Adipocyte (in vitro differentiated cells): ENCODE measurements at regions not wholly inside any gene's neighbourhood (a gene's known extent, or its start where the extent isn't known, plus 50 kb on each side); places are given as distances from the start of the nearest gene placed in this dataset.
"Not testable (repeated sequence)": the region's sequence is repeated elsewhere in the genome, so short reads cannot be mapped to it uniquely, and the experiment has no call there.

Experiments used
- DNase-seq: peaks from one replicate; pipeline ENCODE4 v3.0.0-alpha.2; 2015; ENCODE audit warnings: low read depth
- H3K27me3 ChIP-seq: replicated peaks from 2 replicates; pipeline ENCODE4 v1.7.0; 2013; ENCODE audit warnings: mild to moderate bottlenecking, low read length, moderate library complexity; ENCODE audit not compliant: control insufficient read depth, insufficient read depth
- H3K36me3 ChIP-seq: 2 replicates; pipeline ENCODE4 v1.7.0; 2013; ENCODE audit warnings: low read length, mild to moderate bottlenecking, moderate library complexity; ENCODE audit not compliant: control insufficient read depth, insufficient read depth, severe bottlenecking
- H3K4me1 ChIP-seq: 2 replicates; pipeline ENCODE4 v1.7.0; 2013; ENCODE audit warnings: mild to moderate bottlenecking, low read length, moderate library complexity; ENCODE audit not compliant: control insufficient read depth, insufficient read depth
- H3K4me3 ChIP-seq: 2 replicates; pipeline ENCODE4 v1.7.0; 2013; ENCODE audit warnings: mild to moderate bottlenecking, low read length, moderate library complexity
- H3K9ac ChIP-seq: 2 replicates; pipeline ENCODE4 v1.7.0; 2013; ENCODE audit warnings: mild to moderate bottlenecking, low read length, moderate library complexity
- H3K9me3 ChIP-seq: 2 replicates; pipeline ENCODE4 v1.7.0; 2013; ENCODE audit warnings: mild to moderate bottlenecking, low read length, moderate library complexity; ENCODE audit not compliant: control insufficient read depth

GRCh38 chrX:74009041-74009440 is 156.5 kb upstream of the XIST start:
- peak; percentile 9 for DNase-seq
- H3K4me1 ChIP-seq = peaks cover 5% of the 10 kb centered on the region
- H3K27me3 ChIP-seq = no peaks in the 10 kb centered on the region
- H3K36me3 ChIP-seq = peaks cover 4% of the 10 kb centered on the region
- no peak overlapping the region for H3K9ac ChIP-seq
- no peak overlapping the region for H3K4me3 ChIP-seq
- no peaks in the 10 kb centered on the region for H3K9me3 ChIP-seq

- H3K27me3 ChIP-seq = no peaks in the 10 kb centered on the region
- no peak overlapping the region for H3K9ac ChIP-seq
- no peaks in the 10 kb centered on the region for H3K4me1 ChIP-seq
- H3K9me3 ChIP-seq = peaks cover 19% of the 10 kb centered on the region
- no peak overlapping the region for H3K4me3 ChIP-seq
- peaks cover 30% of the 10 kb centered on the region for H3K36me3 ChIP-seq
- DNase-seq = no peak
Measured at GRCh38 chrX:73992019-73992418, 139.5 kb upstream of the XIST start.

- Histone ChIP-seq H3K4me3 (no peak overlapping the region), H3K9ac (no peak overlapping the region), H3K9me3 (peaks cover 4% of the 10 kb centered on the region), H3K27me3 (no peaks in the 10 kb centered on the region), H3K4me1 (no peaks in the 10 kb centered on the region), H3K36me3 (peaks cover 21% of the 10 kb centered on the region)
- no peak for DNase-seq
Measured at GRCh38 chrX:73987166-73987565, 134.7 kb upstream of the XIST start.

- no peak for DNase-seq
- no peaks in the 10 kb centered on the region for H3K27me3 ChIP-seq
- H3K36me3 ChIP-seq = peaks cover 8% of the 10 kb centered on the region
- H3K9ac ChIP-seq = no peak overlapping the region
- no peaks in the 10 kb centered on the region for H3K9me3 ChIP-seq
- H3K4me3 ChIP-seq = no peak overlapping the region
- peaks cover 2% of the 10 kb centered on the region for H3K4me1 ChIP-seq
Measured at GRCh38 chrX:73979551-73980131, 127.1 kb upstream of the XIST start.

- Histone ChIP-seq H3K9me3 (no peaks in the 10 kb centered on the region), H3K4me1 (peaks cover 2% of the 10 kb centered on the region), H3K9ac (no peak overlapping the region), H3K27me3 (no peaks in the 10 kb centered on the region), H3K36me3 (peaks cover 3% of the 10 kb centered on the region), H3K4me3 (no peak overlapping the region)
- DNase-seq = no peak
Measured at GRCh38 chrX:73977542-73978169, 125.1 kb upstream of the XIST start.

GRCh38 chrX:73967461-73967860 is 114.9 kb upstream of the XIST start:
- H3K9ac ChIP-seq, DNase-seq, H3K27me3 ChIP-seq, H3K9me3 ChIP-seq, H3K4me3 ChIP-seq, H3K4me1 ChIP-seq: not testable (repeated sequence)
- H3K36me3 ChIP-seq = peaks cover 28% of the 10 kb centered on the region

GRCh38 chrX:73965833-73966232 is 113.3 kb upstream of the XIST start:
- Histone ChIP-seq H3K27me3 (no peaks in the 10 kb centered on the region), H3K4me3 (no peak overlapping the region), H3K36me3 (peaks cover 22% of the 10 kb centered on the region), H3K9me3 (no peaks in the 10 kb centered on the region), H3K4me1 (peaks cover 8% of the 10 kb centered on the region), H3K9ac (no peak overlapping the region)
- no peak for DNase-seq

GRCh38 chrX:73964579-73964978 is 112.1 kb upstream of the XIST start:
- DNase-seq = no peak
- peaks cover 8% of the 10 kb centered on the region for H3K4me1 ChIP-seq
- peaks cover 14% of the 10 kb centered on the region for H3K36me3 ChIP-seq
- H3K9ac ChIP-seq = no peak overlapping the region
- H3K9me3 ChIP-seq = no peaks in the 10 kb centered on the region
- H3K27me3 ChIP-seq = no peaks in the 10 kb centered on the region
- H3K4me3 ChIP-seq = no peak overlapping the region

- DNase-seq = no peak
- Histone ChIP-seq H3K27me3 (no peaks in the 10 kb centered on the region), H3K9me3 (no peaks in the 10 kb centered on the region), H3K9ac (no peak overlapping the region), H3K36me3 (peaks cover 14% of the 10 kb centered on the region), H3K4me3 (no peak overlapping the region), H3K4me1 (peaks cover 8% of the 10 kb centered on the region)
Measured at GRCh38 chrX:73963682-73964081, 111.2 kb upstream of the XIST start.

- no peak for DNase-seq
- no peak overlapping the region for H3K4me3 ChIP-seq
- peaks cover 14% of the 10 kb centered on the region for H3K36me3 ChIP-seq
- H3K9me3 ChIP-seq = no peaks in the 10 kb centered on the region
- H3K4me1 ChIP-seq = peaks cover 8% of the 10 kb centered on the region
- H3K9ac ChIP-seq = no peak overlapping the region
- H3K27me3 ChIP-seq = no peaks in the 10 kb centered on the region
Measured at GRCh38 chrX:73962948-73963347, 110.4 kb upstream of the XIST start.

GRCh38 chrX:73961867-73962266 is 109.4 kb upstream of the XIST start:
- not testable (repeated sequence) for H3K9ac ChIP-seq, H3K4me3 ChIP-seq, DNase-seq, H3K9me3 ChIP-seq, H3K36me3 ChIP-seq, H3K27me3 ChIP-seq, H3K4me1 ChIP-seq

- Histone ChIP-seq H3K4me1 (peaks cover 17% of the 10 kb centered on the region), H3K4me3 (peak overlapping the region; percentile 96), H3K9ac (peak overlapping the region; percentile 98), H3K9me3 (no peaks in the 10 kb centered on the region), H3K27me3 (no peaks in the 10 kb centered on the region), H3K36me3 (peaks cover 15% of the 10 kb centered on the region)
- DNase-seq = no peak
Measured at GRCh38 chrX:73944563-73944908, 92.0 kb upstream of the XIST start.
